SU-DHL-6 (cell line): ENCODE measurements at regions not wholly inside any gene's neighbourhood (a gene's known extent, or its start where the extent isn't known, plus 50 kb on each side); places are given as distances from the start of the nearest gene placed in this dataset.

ENCODE experiments used
- H2AFZ ChIP-seq: fragments of 200-600 bp; sonication (generic); 2 replicates; pipeline ENCODE4 v1.6.1; 2014; ENCODE audit warnings: low read depth, mild to moderate bottlenecking, moderate library complexity, mixed read lengths, antibody characterized with exemption, low read length; ENCODE audit not compliant: severe bottlenecking
- H3F3A ChIP-seq: fragments of 200-600 bp; shearing (Covaris generic); 2 replicates; pipeline ENCODE4 v1.6.0; 2016; ENCODE audit warnings: antibody characterized with exemption, mild to moderate bottlenecking; ENCODE audit not compliant: insufficient read depth
- H3K27ac ChIP-seq: fragments of 200-600 bp; sonication (generic); 2 replicates; pipeline ENCODE4 v1.5.1; 2016; ENCODE audit warnings: low read depth, mild to moderate bottlenecking, low read length, moderate library complexity, mixed read lengths
- H3K27me3 ChIP-seq: fragments of 200-600 bp; sonication (generic), shearing (Covaris generic); 2 replicates; pipeline ENCODE4 v1.6.0; 2014; ENCODE audit warnings: mild to moderate bottlenecking, low read length
- H3K36me3 ChIP-seq: fragments of 200-600 bp; sonication (generic); 2 replicates; pipeline ENCODE4 v1.6.1; 2014; ENCODE audit warnings: mild to moderate bottlenecking, low read length, mixed read lengths
- H3K4me2 ChIP-seq: fragments of 300-600, 200-600 bp; shearing (Covaris generic), sonication (generic); 2 replicates; pipeline ENCODE4 v1.6.0; 2014; ENCODE audit warnings: low read length, low read depth, mild to moderate bottlenecking; ENCODE audit not compliant: poor library complexity, severe bottlenecking
- H3K4me3 ChIP-seq: fragments of 200-600 bp; sonication (generic); 2 replicates; pipeline ENCODE4 v1.5.1; 2014; ENCODE audit warnings: antibody characterized with exemption, low read length, mild to moderate bottlenecking, mixed read lengths; ENCODE audit not compliant: insufficient read depth, poor library complexity, severe bottlenecking
- H3K79me2 ChIP-seq: fragments of 200-600 bp; sonication (generic); 2 replicates; pipeline ENCODE4 v1.6.1; 2014; ENCODE audit warnings: mild to moderate bottlenecking, low read length, moderate library complexity; ENCODE audit not compliant: insufficient read depth
- H3K9ac ChIP-seq: fragments of 200-600 bp; sonication (generic); 2 replicates; pipeline ENCODE4 v1.7.0; 2014; ENCODE audit warnings: mild to moderate bottlenecking, low read length
- H3K9me2 ChIP-seq: fragments of 200-600 bp; sonication (generic); replicated peaks from 2 replicates; pipeline ENCODE4 v1.6.1; 2014; ENCODE audit warnings: low read length; ENCODE audit not compliant: insufficient read depth
- H3K9me3 ChIP-seq: fragments of 200-600 bp; sonication (generic); 2 replicates; pipeline ENCODE4 v1.6.1; 2014; ENCODE audit warnings: low read length, mixed read lengths; ENCODE audit not compliant: insufficient read depth
- H4K20me1 ChIP-seq: fragments of 200-600 bp; sonication (generic); 2 replicates; pipeline ENCODE4 v1.6.1; 2014; ENCODE audit warnings: low read depth, mild to moderate bottlenecking, antibody characterized with exemption, low read length, moderate library complexity, mixed read lengths
- EZH2phosphoT487 ChIP-seq: fragments of 200-600 bp; sonication (generic), shearing (Covaris generic); conservative IDR thresholded peaks from 2 replicates; pipeline ENCODE4 v1.6.1; 2018; ENCODE audit warnings: mild to moderate bottlenecking, antibody characterized with exemption, low read length, moderate library complexity, mixed read lengths
- TF ChIP-seq, protein P1 (sequence below): fragments of 200-600 bp; sonication (generic); IDR thresholded peaks from one replicate; pipeline ENCODE4 v1.5.1; 2017; ENCODE audit warnings: antibody characterized with exemption, mild to moderate bottlenecking, low read length, moderate library complexity; ENCODE audit not compliant: insufficient read depth, poor library complexity, severe bottlenecking

DNA sequence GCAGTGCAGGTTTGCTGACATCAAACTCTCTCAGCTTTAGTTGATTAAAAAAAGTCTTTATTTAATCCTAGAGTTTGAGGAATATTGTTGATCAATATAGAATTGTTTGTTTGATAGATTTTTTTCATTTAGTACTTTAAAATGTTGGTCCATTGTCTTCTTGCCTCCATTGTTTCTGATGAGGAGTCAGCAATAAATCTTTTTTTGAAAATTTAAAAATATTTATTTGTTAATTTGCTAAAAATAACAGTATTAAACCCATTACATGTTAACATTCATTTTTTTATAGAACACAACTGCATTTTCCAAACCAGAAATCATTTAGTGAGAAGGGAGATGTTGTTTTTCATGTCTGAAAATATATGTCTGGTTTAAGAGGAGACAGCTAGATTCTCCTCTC is 173.8 kb upstream of the USP24 start:
- no peak overlapping the region for H3K9ac ChIP-seq
- H3K36me3 ChIP-seq: no peaks in the 10 kb centered on the region
- H3K27me3 ChIP-seq: no peaks in the 10 kb centered on the region
- H3K9me3 ChIP-seq: no peaks in the 10 kb centered on the region
- no peaks in the 10 kb centered on the region for H3K79me2 ChIP-seq
- H3F3A ChIP-seq: no peaks in the 10 kb centered on the region
- no peaks in the 10 kb centered on the region for H3K9me2 ChIP-seq
- H3K27ac ChIP-seq: no peak overlapping the region
- no peak overlapping the region for H3K4me2 ChIP-seq
- H4K20me1 ChIP-seq: no peaks in the 10 kb centered on the region
- TF ChIP-seq, protein P1, sequence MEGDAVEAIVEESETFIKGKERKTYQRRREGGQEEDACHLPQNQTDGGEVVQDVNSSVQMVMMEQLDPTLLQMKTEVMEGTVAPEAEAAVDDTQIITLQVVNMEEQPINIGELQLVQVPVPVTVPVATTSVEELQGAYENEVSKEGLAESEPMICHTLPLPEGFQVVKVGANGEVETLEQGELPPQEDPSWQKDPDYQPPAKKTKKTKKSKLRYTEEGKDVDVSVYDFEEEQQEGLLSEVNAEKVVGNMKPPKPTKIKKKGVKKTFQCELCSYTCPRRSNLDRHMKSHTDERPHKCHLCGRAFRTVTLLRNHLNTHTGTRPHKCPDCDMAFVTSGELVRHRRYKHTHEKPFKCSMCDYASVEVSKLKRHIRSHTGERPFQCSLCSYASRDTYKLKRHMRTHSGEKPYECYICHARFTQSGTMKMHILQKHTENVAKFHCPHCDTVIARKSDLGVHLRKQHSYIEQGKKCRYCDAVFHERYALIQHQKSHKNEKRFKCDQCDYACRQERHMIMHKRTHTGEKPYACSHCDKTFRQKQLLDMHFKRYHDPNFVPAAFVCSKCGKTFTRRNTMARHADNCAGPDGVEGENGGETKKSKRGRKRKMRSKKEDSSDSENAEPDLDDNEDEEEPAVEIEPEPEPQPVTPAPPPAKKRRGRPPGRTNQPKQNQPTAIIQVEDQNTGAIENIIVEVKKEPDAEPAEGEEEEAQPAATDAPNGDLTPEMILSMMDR: no peak
- TF ChIP-seq EZH2phosphoT487: no peak
- H3K4me3 ChIP-seq: no peak overlapping the region
- H2AFZ ChIP-seq: no peak overlapping the region

- H3K9ac ChIP-seq: no peak overlapping the region
- H3K9me2 ChIP-seq: no peaks in the 10 kb centered on the region
- no peak overlapping the region for H3K4me3 ChIP-seq
- H3K27me3 ChIP-seq: no peaks in the 10 kb centered on the region
- H3K79me2 ChIP-seq: no peaks in the 10 kb centered on the region
- no peak overlapping the region for H2AFZ ChIP-seq
- no peaks in the 10 kb centered on the region for H4K20me1 ChIP-seq
- TF ChIP-seq EZH2phosphoT487: no peak
- TF ChIP-seq, protein P1: no peak
- H3K4me2 ChIP-seq: no peak overlapping the region
- no peak overlapping the region for H3K27ac ChIP-seq
- no peaks in the 10 kb centered on the region for H3K9me3 ChIP-seq
- H3K36me3 ChIP-seq: no peaks in the 10 kb centered on the region
- no peaks in the 10 kb centered on the region for H3F3A ChIP-seq
Measured at GRCh38 chr1:55387145-55387544, 172.0 kb upstream of the USP24 start.

GRCh38 chr1:55386456-55386855 is 171.3 kb upstream of the USP24 start:
- no peak for TF ChIP-seq EZH2phosphoT487
- TF ChIP-seq, protein P1: no peak
- H3K4me2 ChIP-seq: no peak overlapping the region
- H3K9me2 ChIP-seq: no peaks in the 10 kb centered on the region
- H3K4me3 ChIP-seq: no peak overlapping the region
- H4K20me1 ChIP-seq: no peaks in the 10 kb centered on the region
- no peak overlapping the region for H3K9ac ChIP-seq
- no peaks in the 10 kb centered on the region for H3K36me3 ChIP-seq
- H3K27me3 ChIP-seq: no peaks in the 10 kb centered on the region
- H3F3A ChIP-seq: no peaks in the 10 kb centered on the region
- no peaks in the 10 kb centered on the region for H3K79me2 ChIP-seq
- no peaks in the 10 kb centered on the region for H3K9me3 ChIP-seq
- no peak overlapping the region for H2AFZ ChIP-seq
- H3K27ac ChIP-seq: no peak overlapping the region
